ENCODE measurements at regions not wholly inside any gene's neighbourhood (a gene's known extent, or its start where the extent isn't known, plus 50 kb on each side); places are given as distances from the start of the nearest gene placed in this dataset.
A peak's percentile ranks its signal among the peaks of the same experiment; 100 is the strongest.

GRCh38 chr1:193365966-193366365 is 179.6 kb upstream of the B3GALT2 start:
- H3K27ac ChIP-seq (ENCODE audit: poor library complexity, severe bottlenecking): no peak overlapping the region
- ATAC-seq (ENCODE audit: low read depth) (no peak), DNase-seq (ENCODE audit: low spot score) (no peak)
- H3K36me3 ChIP-seq (ENCODE audit: low read depth): no peaks in the 10 kb centered on the region
- no peak overlapping the region for H3K4me3 ChIP-seq (ENCODE audit: severe bottlenecking)
- H3K4me1 ChIP-seq (ENCODE audit: insufficient read depth, poor library complexity, severe bottlenecking): no peaks in the 10 kb centered on the region
- no peaks in the 10 kb centered on the region for H3K27me3 ChIP-seq (ENCODE audit: insufficient read depth, poor library complexity, severe bottlenecking)
- no peak for TF ChIP-seq CTCF (IDR thresholded peaks at IDR 0.05; ENCODE audit: poor library complexity, severe bottlenecking)
- H3K9me3 ChIP-seq (ENCODE audit: severe bottlenecking): no peaks in the 10 kb centered on the region

- TF ChIP-seq CTCF (IDR thresholded peaks at IDR 0.05; ENCODE audit: poor library complexity, severe bottlenecking): no peak
- H3K9me3 ChIP-seq (ENCODE audit: severe bottlenecking): no peaks in the 10 kb centered on the region
- H3K36me3 ChIP-seq (ENCODE audit: low read depth): no peaks in the 10 kb centered on the region
- ATAC-seq (ENCODE audit: low read depth) (no peak), DNase-seq (ENCODE audit: low spot score) (no peak)
- no peak overlapping the region for H3K4me3 ChIP-seq (ENCODE audit: severe bottlenecking)
- H3K27me3 ChIP-seq (ENCODE audit: insufficient read depth, poor library complexity, severe bottlenecking): no peaks in the 10 kb centered on the region
- H3K4me1 ChIP-seq (ENCODE audit: insufficient read depth, poor library complexity, severe bottlenecking): peaks cover 11% of the 10 kb centered on the region
- H3K27ac ChIP-seq (ENCODE audit: poor library complexity, severe bottlenecking): no peak overlapping the region
Observed at GRCh38 chr1:193359631-193360030, 173.2 kb upstream of the B3GALT2 start.

GRCh38 chr1:193358419-193358818 is 172.0 kb upstream of the B3GALT2 start:
- DNase-seq (ENCODE audit: low spot score): no peak
- no peak for ATAC-seq (ENCODE audit: low read depth)
- Histone ChIP-seq H3K36me3 (ENCODE audit: low read depth) (no peaks in the 10 kb centered on the region), H3K4me3 (ENCODE audit: severe bottlenecking) (no peak overlapping the region), H3K27ac (ENCODE audit: poor library complexity, severe bottlenecking) (no peak overlapping the region), H3K9me3 (ENCODE audit: severe bottlenecking) (no peaks in the 10 kb centered on the region), H3K27me3 (ENCODE audit: insufficient read depth, poor library complexity, severe bottlenecking) (no peaks in the 10 kb centered on the region), H3K4me1 (ENCODE audit: insufficient read depth, poor library complexity, severe bottlenecking) (peaks cover 14% of the 10 kb centered on the region)
- no peak for TF ChIP-seq CTCF (IDR thresholded peaks at IDR 0.05; ENCODE audit: poor library complexity, severe bottlenecking)

GRCh38 chr1:193356249-193356648 is 169.8 kb upstream of the B3GALT2 start:
- peaks cover 14% of the 10 kb centered on the region for H3K4me1 ChIP-seq (ENCODE audit: insufficient read depth, poor library complexity, severe bottlenecking)
- no peaks in the 10 kb centered on the region for H3K36me3 ChIP-seq (ENCODE audit: low read depth)
- no peaks in the 10 kb centered on the region for H3K27me3 ChIP-seq (ENCODE audit: insufficient read depth, poor library complexity, severe bottlenecking)
- ATAC-seq (ENCODE audit: low read depth) (no peak), DNase-seq (ENCODE audit: low spot score) (no peak)
- no peak for TF ChIP-seq CTCF (IDR thresholded peaks at IDR 0.05; ENCODE audit: poor library complexity, severe bottlenecking)
- no peak overlapping the region for H3K27ac ChIP-seq (ENCODE audit: poor library complexity, severe bottlenecking)
- no peak overlapping the region for H3K4me3 ChIP-seq (ENCODE audit: severe bottlenecking)
- no peaks in the 10 kb centered on the region for H3K9me3 ChIP-seq (ENCODE audit: severe bottlenecking)

- H3K4me1 ChIP-seq (ENCODE audit: insufficient read depth, poor library complexity, severe bottlenecking): peaks cover 14% of the 10 kb centered on the region
- TF ChIP-seq CTCF (IDR thresholded peaks at IDR 0.05; ENCODE audit: poor library complexity, severe bottlenecking): no peak
- no peaks in the 10 kb centered on the region for H3K27me3 ChIP-seq (ENCODE audit: insufficient read depth, poor library complexity, severe bottlenecking)
- no peaks in the 10 kb centered on the region for H3K36me3 ChIP-seq (ENCODE audit: low read depth)
- H3K27ac ChIP-seq (ENCODE audit: poor library complexity, severe bottlenecking): peak overlapping the region; percentile 65
- ATAC-seq (ENCODE audit: low read depth): peak; percentile 28; the same call in 2 of the 3 replicates
- H3K9me3 ChIP-seq (ENCODE audit: severe bottlenecking): no peaks in the 10 kb centered on the region
- DNase-seq (ENCODE audit: low spot score): no peak
- H3K4me3 ChIP-seq (ENCODE audit: severe bottlenecking): no peak overlapping the region
Observed at GRCh38 chr1:193355626-193356025, 169.2 kb upstream of the B3GALT2 start.

Measured in RWPE2 (cell line).